K562 (cell line): ENCODE measurements at regions not wholly inside any gene's neighbourhood (a gene's known extent, or its start where the extent isn't known, plus 50 kb on each side); places are given as distances from the start of the nearest gene placed in this dataset.

Experiments
- DPF2 ChIP-seq: fragments of 450-650 bp; IDR thresholded peaks from 2 replicates; pipeline ENCODE4 v1.6.1; 2016
- HNRNPUL1 ChIP-seq: fragments of 200-400 bp; formaldehyde crosslinking; IDR thresholded peaks from 2 replicates; pipeline ENCODE4 v1.6.1; 2017; ENCODE audit warnings: low read length
- KHSRP ChIP-seq: fragments of 450-650 bp; IDR thresholded peaks from 2 replicates; pipeline ENCODE4 v1.6.1; 2017
- RAD21 ChIP-seq, 2 experiments: fragments of 250-450 bp in 1 of 2; fragments of 450-650 bp in 1 of 2; sonication (Bioruptor Pico) in 1 of 2; formaldehyde crosslinking in 1 of 2; IDR thresholded peaks in 1 of 2; conservative IDR thresholded peaks in 1 of 2; 2 replicates each; pipeline versions ENCODE4 v1.4.0 to v1.8.0; 2020 to 2022; ENCODE audit warnings: mild to moderate bottlenecking in 2 of 2, moderate library complexity in 1 of 2
- SMC3 ChIP-seq: conservative IDR thresholded peaks from 2 replicates; pipeline ENCODE4 v1.6.1; 2011; ENCODE audit warnings: low read depth, low read length, improper control_type of control experiment; ENCODE audit not compliant: insufficient read depth
- TEAD2 ChIP-seq: fragments of 450-650 bp; IDR thresholded peaks from 2 replicates; pipeline ENCODE4 v1.6.1; 2016; ENCODE audit warnings: missing genetic modification characterization, control low read depth, missing compliant biosample characterization
- USF2 ChIP-seq: sonication (generic); formaldehyde crosslinking; IDR thresholded peaks from 2 replicates; pipeline ENCODE4 v1.5.0; 2020; ENCODE audit warnings: missing genetic modification reagents
- TF ChIP-seq, protein P1 (sequence below): sonication (generic); formaldehyde crosslinking; IDR thresholded peaks from 2 replicates; pipeline ENCODE4 v1.9.0; 2022; ENCODE audit warnings: mild to moderate bottlenecking, missing genetic modification reagents

DNA sequence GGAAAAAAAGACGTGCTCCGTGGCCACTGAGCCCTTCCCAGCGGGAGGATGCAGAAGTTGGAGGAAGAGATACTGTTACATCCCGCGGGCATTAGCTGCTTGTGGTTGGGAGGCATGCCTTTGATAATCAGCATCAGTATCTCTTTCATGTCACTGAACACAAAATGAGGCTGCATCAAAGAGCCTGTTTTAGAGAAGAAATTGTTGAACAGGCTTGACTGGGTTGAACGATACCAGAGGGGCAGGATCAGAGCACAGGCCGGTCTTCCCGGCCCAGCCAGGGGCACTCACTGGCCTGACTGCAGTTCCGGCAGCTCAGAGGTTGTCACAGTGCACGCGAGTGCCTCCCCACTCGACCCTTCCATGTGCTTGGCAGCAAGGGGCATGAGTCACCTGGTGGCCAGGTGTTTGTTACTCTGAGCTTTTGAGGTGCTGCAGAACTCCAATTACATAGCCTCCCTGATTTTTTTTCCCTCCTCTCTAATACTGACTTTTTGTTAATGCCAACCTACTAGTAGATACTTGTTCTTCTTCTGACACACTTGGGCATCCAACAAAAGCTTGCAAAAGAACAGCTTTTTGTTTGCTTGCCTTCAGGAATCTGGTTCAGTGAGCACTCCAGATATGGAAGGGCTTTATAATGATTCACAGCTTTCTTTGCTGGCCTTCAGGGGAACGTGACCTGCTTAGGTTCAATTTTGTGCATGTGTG lies 121.6 kb downstream of the VAPA start:
- TF ChIP-seq HNRNPUL1: no peak
- TF ChIP-seq TEAD2 (tag): no peak
- no peak for TF ChIP-seq USF2 (CRISPR knock-in tag)
- TF ChIP-seq KHSRP: no peak
- TF ChIP-seq DPF2: no peak
- TF ChIP-seq RAD21 (CRISPR knock-in tag; conservative IDR thresholded peaks at IDR 0.05 in 1 of 2, IDR thresholded peaks at IDR 0.05 in 1 of 2): no peak
- TF ChIP-seq SMC3: no peak
- TF ChIP-seq, protein P1, sequence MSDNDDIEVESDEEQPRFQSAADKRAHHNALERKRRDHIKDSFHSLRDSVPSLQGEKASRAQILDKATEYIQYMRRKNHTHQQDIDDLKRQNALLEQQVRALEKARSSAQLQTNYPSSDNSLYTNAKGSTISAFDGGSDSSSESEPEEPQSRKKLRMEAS (CRISPR knock-in tag): no peak
